SK-N-SH treated with all-trans-retinoic acid at 6 μM for 48 hours (cell line): ENCODE measurements at regions not wholly inside any gene's neighbourhood (a gene's known extent, or its start where the extent isn't known, plus 50 kb on each side); places are given as distances from the start of the nearest gene placed in this dataset.

Source experiments
- ATAC-seq: fragments of 200-7000 bp; cut with Tn5 transposase; 3 replicates; pipeline ENCODE4 v1.9.1; 2020; ENCODE audit warnings: mild to moderate bottlenecking, moderate library complexity
- ARNTL ChIP-seq: fragments of 450-650 bp; formaldehyde crosslinking; IDR thresholded peaks from 2 replicates; pipeline ENCODE4 v1.5.0; 2020; ENCODE audit warnings: low read depth, mild to moderate bottlenecking, moderate library complexity, borderline replicate concordance
- BACH2 ChIP-seq: fragments of 250-450 bp; sonication (Bioruptor Pico); IDR thresholded peaks from 2 replicates; pipeline ENCODE4 v1.9.0; 2021; ENCODE audit warnings: mild to moderate bottlenecking, borderline replicate concordance
- CSDC2 ChIP-seq: fragments of 250-450 bp; sonication (Bioruptor Pico); IDR thresholded peaks from 2 replicates; pipeline ENCODE4 v1.5.0; 2020; ENCODE audit warnings: mild to moderate bottlenecking, moderate library complexity
- ESRRG ChIP-seq: fragments of 250-450 bp; sonication (Bioruptor Pico); IDR thresholded peaks from 2 replicates; pipeline ENCODE4 v1.6.1; 2021; ENCODE audit warnings: mild to moderate bottlenecking
- GLIS3 ChIP-seq: fragments of 250-450 bp; sonication (Bioruptor Pico); IDR thresholded peaks from 2 replicates; pipeline ENCODE4 v1.5.0; 2020; ENCODE audit warnings: mild to moderate bottlenecking, moderate library complexity
- ISL1 ChIP-seq: fragments of 250-450 bp; sonication (Bioruptor Pico); IDR thresholded peaks from 2 replicates; pipeline ENCODE4 v2.1.2; 2022; ENCODE audit warnings: mild to moderate bottlenecking, moderate library complexity
- OSR1 ChIP-seq: fragments of 250-450 bp; sonication (Bioruptor Pico); IDR thresholded peaks from 2 replicates; pipeline ENCODE4 v1.8.0; 2022; ENCODE audit warnings: moderate library complexity, mild to moderate bottlenecking, inconsistent platforms
- PPARA ChIP-seq: fragments of 250-450 bp; sonication (Bioruptor Pico); IDR thresholded peaks from 2 replicates; pipeline ENCODE4 v1.5.0; 2020; ENCODE audit warnings: mild to moderate bottlenecking, borderline replicate concordance
- RARB ChIP-seq: fragments of 250-450 bp; sonication (Bioruptor Pico); IDR thresholded peaks from 2 replicates; pipeline ENCODE4 v1.8.0; 2021; ENCODE audit warnings: mild to moderate bottlenecking, moderate library complexity
- SNAI2 ChIP-seq: fragments of 250-450 bp; sonication (Bioruptor Pico); IDR thresholded peaks from 2 replicates; pipeline ENCODE4 v1.5.0; 2020; ENCODE audit warnings: mild to moderate bottlenecking, moderate library complexity
- TCF4 ChIP-seq: fragments of 250-450 bp; sonication (Bioruptor Pico); IDR thresholded peaks from 2 replicates; pipeline ENCODE4 v1.8.0; 2021; ENCODE audit warnings: mild to moderate bottlenecking, moderate library complexity, borderline replicate concordance
- TOX ChIP-seq: fragments of 250-450 bp; sonication (Bioruptor Pico); IDR thresholded peaks from 2 replicates; pipeline ENCODE4 v1.8.0; 2021; ENCODE audit warnings: mild to moderate bottlenecking, moderate library complexity, borderline replicate concordance
- ZC3H10 ChIP-seq: fragments of 250-450 bp; sonication (Bioruptor Pico); IDR thresholded peaks from 2 replicates; pipeline ENCODE4 v1.5.1; 2021; ENCODE audit warnings: mild to moderate bottlenecking, moderate library complexity
- ZFP3 ChIP-seq: fragments of 250-450 bp; sonication (Bioruptor Pico); IDR thresholded peaks from 2 replicates; pipeline ENCODE4 v1.5.0; 2020; ENCODE audit warnings: mild to moderate bottlenecking, moderate library complexity
- ZFP30 ChIP-seq: fragments of 450-650 bp; formaldehyde crosslinking; IDR thresholded peaks from 2 replicates; pipeline ENCODE4 v1.5.0; 2022; ENCODE audit warnings: mild to moderate bottlenecking, moderate library complexity
- ZNF565 ChIP-seq: fragments of 450-650 bp; formaldehyde crosslinking; conservative IDR thresholded peaks from 2 replicates; pipeline ENCODE4 v1.5.0; 2020; ENCODE audit warnings: low read depth, mild to moderate bottlenecking, moderate library complexity
- ZNF70 ChIP-seq: fragments of 450-650 bp; formaldehyde crosslinking; IDR thresholded peaks from 2 replicates; pipeline ENCODE4 v1.5.0; 2020; ENCODE audit warnings: mild to moderate bottlenecking, moderate library complexity
- ZNF8 ChIP-seq: fragments of 450-650 bp; formaldehyde crosslinking; IDR thresholded peaks from 2 replicates; pipeline ENCODE4 v1.5.0; 2020; ENCODE audit warnings: mild to moderate bottlenecking, moderate library complexity
- TF ChIP-seq, protein P1 (sequence below): fragments of 250-450 bp; sonication (Bioruptor Pico); IDR thresholded peaks from 2 replicates; pipeline ENCODE4 v1.5.0; 2020; ENCODE audit warnings: mild to moderate bottlenecking, moderate library complexity
- TF ChIP-seq, protein P2 (sequence below): fragments of 250-450 bp; sonication (Bioruptor Pico); IDR thresholded peaks from 2 replicates; pipeline ENCODE4 v1.8.0; 2020; ENCODE audit warnings: mild to moderate bottlenecking, moderate library complexity, borderline replicate concordance
- TF ChIP-seq, protein P3 (sequence below): fragments of 250-450 bp; sonication (Bioruptor Pico); IDR thresholded peaks from 2 replicates; pipeline ENCODE4 v1.5.1; 2021; ENCODE audit warnings: mild to moderate bottlenecking, moderate library complexity

DNA sequence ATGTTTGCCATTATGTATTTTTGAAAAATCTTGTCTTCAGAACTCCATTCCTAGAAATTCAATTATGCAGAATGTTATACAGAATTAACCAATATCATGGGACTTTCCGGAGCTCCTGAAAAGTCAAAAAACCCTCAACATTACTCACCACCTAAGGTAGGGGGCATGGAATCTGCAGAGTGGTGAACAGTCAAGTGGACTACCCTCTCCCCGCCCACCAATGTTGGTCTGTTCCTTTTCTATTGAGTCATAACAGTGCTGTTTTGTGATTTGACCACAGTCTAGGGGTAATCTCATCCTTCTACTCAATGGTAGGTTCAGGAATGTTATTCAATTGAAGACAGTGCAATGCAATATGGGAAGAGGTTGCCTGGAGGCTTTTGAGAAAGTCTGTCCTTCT is 130.5 kb upstream of the HABP2 start:
- TF ChIP-seq PPARA (no peak), OSR1 (CRISPR knock-in tag) (no peak), SNAI2 (no peak), ZNF8 (no peak), CSDC2 (no peak), ZFP3 (CRISPR knock-in tag) (no peak), ZNF70 (CRISPR knock-in tag) (no peak), ARNTL (CRISPR knock-in tag) (no peak), ZFP30 (no peak), ZNF565 (no peak)
- TF ChIP-seq, protein P1, sequence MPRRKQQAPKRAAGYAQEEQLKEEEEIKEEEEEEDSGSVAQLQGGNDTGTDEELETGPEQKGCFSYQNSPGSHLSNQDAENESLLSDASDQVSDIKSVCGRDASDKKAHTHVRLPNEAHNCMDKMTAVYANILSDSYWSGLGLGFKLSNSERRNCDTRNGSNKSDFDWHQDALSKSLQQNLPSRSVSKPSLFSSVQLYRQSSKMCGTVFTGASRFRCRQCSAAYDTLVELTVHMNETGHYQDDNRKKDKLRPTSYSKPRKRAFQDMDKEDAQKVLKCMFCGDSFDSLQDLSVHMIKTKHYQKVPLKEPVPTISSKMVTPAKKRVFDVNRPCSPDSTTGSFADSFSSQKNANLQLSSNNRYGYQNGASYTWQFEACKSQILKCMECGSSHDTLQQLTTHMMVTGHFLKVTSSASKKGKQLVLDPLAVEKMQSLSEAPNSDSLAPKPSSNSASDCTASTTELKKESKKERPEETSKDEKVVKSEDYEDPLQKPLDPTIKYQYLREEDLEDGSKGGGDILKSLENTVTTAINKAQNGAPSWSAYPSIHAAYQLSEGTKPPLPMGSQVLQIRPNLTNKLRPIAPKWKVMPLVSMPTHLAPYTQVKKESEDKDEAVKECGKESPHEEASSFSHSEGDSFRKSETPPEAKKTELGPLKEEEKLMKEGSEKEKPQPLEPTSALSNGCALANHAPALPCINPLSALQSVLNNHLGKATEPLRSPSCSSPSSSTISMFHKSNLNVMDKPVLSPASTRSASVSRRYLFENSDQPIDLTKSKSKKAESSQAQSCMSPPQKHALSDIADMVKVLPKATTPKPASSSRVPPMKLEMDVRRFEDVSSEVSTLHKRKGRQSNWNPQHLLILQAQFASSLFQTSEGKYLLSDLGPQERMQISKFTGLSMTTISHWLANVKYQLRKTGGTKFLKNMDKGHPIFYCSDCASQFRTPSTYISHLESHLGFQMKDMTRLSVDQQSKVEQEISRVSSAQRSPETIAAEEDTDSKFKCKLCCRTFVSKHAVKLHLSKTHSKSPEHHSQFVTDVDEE (CRISPR knock-in tag) = no peak
- TF ChIP-seq, protein P2, sequence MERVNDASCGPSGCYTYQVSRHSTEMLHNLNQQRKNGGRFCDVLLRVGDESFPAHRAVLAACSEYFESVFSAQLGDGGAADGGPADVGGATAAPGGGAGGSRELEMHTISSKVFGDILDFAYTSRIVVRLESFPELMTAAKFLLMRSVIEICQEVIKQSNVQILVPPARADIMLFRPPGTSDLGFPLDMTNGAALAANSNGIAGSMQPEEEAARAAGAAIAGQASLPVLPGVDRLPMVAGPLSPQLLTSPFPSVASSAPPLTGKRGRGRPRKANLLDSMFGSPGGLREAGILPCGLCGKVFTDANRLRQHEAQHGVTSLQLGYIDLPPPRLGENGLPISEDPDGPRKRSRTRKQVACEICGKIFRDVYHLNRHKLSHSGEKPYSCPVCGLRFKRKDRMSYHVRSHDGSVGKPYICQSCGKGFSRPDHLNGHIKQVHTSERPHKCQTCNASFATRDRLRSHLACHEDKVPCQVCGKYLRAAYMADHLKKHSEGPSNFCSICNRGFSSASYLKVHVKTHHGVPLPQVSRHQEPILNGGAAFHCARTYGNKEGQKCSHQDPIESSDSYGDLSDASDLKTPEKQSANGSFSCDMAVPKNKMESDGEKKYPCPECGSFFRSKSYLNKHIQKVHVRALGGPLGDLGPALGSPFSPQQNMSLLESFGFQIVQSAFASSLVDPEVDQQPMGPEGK (CRISPR knock-in tag) = no peak
- ATAC-seq = no peak

DNA sequence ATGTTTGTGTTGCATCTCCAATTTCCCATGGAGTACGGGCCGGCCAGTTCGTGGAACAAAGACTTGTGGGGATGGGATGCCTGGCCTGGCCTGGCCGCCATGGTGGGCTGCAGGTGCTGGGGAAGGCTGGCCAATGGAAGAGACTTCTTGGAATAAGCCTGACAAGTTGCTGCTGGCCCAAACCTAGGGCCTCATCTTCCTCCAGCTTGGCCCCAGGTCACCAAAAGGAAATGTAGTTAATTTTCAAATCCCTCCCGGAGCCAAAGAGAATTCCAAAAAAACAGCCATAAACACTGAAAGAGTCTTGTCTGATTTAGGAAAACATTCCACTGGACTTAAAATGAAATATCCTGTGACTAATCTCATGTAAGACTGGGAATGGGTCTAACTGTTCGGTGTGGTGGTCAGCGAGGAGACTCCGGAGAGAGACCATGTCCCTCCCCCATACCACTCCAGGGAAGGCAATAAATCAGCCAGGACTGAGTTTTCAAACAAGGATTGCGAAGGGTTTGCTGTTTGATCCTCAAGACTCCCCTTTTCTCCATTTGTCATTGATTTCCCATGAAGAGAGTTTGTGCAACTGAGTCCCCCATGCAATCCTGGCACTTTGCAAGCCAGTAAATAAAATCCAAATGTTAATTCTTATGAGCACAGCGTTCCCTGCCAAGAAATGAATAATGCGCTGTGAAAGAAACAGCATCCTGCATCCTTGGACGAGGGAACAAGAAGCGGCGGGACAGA is 128.7 kb upstream of the HABP2 start:
- no peak for ATAC-seq
- TF ChIP-seq TCF4 (CRISPR knock-in tag) (no peak), CSDC2 (no peak), ZNF8 (no peak), GLIS3 (no peak), BACH2 (no peak), ZNF565 (no peak), ISL1 (CRISPR knock-in tag) (no peak), ZC3H10 (CRISPR knock-in tag) (no peak), ESRRG (no peak), SNAI2 (no peak), ZFP3 (CRISPR knock-in tag) (no peak), ZFP30 (no peak)
- TF ChIP-seq, protein P1 (CRISPR knock-in tag) = no peak
- TF ChIP-seq, protein P3, sequence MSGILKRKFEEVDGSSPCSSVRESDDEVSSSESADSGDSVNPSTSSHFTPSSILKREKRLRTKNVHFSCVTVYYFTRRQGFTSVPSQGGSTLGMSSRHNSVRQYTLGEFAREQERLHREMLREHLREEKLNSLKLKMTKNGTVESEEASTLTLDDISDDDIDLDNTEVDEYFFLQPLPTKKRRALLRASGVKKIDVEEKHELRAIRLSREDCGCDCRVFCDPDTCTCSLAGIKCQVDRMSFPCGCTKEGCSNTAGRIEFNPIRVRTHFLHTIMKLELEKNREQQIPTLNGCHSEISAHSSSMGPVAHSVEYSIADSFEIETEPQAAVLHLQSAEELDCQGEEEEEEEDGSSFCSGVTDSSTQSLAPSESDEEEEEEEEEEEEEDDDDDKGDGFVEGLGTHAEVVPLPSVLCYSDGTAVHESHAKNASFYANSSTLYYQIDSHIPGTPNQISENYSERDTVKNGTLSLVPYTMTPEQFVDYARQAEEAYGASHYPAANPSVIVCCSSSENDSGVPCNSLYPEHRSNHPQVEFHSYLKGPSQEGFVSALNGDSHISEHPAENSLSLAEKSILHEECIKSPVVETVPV (CRISPR knock-in tag) = no peak
- TF ChIP-seq, protein P2 (CRISPR knock-in tag) = no peak

DNA sequence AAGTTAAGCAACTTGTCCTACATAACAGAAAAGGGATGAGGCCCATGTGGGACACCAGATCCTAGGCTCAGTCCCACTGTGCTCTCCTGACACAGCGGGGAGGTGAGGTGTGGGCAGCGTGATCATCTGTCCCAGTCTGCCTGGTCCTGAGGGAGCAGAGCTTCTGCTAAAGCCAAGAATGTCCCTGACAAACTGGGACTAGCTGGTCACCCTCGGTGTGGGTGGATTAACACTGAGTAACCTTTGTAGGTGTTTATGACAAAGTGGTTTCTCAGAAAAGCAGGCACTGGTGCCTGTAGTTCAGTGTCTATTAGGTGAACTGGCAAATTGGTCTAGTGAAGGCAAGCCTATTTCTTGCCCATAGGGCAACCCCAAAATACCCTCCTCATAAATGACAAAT is 127.8 kb upstream of the HABP2 start:
- no peak for TF ChIP-seq TCF4 (CRISPR knock-in tag)
- no peak for TF ChIP-seq TOX (CRISPR knock-in tag)
- no peak for TF ChIP-seq GLIS3
- TF ChIP-seq ARNTL (CRISPR knock-in tag) = no peak
- no peak for TF ChIP-seq BACH2
- TF ChIP-seq CSDC2 = no peak
- no peak for TF ChIP-seq ZFP30
- TF ChIP-seq, protein P3 (CRISPR knock-in tag) = no peak
- no peak for TF ChIP-seq ZFP3 (CRISPR knock-in tag)
- TF ChIP-seq RARB (CRISPR knock-in tag) = no peak
- no peak for TF ChIP-seq SNAI2
- ATAC-seq = no peak
